ENCODE measurements at regions not wholly inside any gene's neighbourhood (a gene's known extent, or its start where the extent isn't known, plus 50 kb on each side); places are given as distances from the start of the nearest gene placed in this dataset.

DNA sequence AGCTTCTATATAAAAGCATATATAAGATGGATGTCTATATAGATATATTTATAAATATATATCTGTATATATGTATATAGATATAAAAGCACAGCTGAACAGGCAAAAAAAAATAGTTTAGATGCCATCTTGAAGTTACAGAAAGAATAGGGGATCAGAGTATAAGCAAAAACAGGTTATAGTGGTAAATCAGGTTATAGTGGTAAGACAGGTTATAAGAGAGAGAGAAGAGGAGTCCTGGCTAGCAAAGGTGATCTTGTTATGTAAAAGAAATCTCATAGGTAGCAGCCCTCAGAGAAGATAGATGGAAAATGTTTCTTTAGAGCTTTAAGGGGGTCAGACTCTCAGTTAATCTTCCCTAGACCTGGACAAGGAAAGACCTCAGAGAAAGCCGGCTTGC is 1263.1 kb downstream of the PCDH7 start:
- Histone ChIP-seq H3K27me3 (ENCODE audit: low read depth, low read length) (no peaks in the 10 kb centered on the region), H3K36me3 (ENCODE audit: control insufficient read depth in 1 of 2, insufficient read depth in 2 of 2, low read length in 2 of 2) (no peaks in the 10 kb centered on the region)

DNA sequence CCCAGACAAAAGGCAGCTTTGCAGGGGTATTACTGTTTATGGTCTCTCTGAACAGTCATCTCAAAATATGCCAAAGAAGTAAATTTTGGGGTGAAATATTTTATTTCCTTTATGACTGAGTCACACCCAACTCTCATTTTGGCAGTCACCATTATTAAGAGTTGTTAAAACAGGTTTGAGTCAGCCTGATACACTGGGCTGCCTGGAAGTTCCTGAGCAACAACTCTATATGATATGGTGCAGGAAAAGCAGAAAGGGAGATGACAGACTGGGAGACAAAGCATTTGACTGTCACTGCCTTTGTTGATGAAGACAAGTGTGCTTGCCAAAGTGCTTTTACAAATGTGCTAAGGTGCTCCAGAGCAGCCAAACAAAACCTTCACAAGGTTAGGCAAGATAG is 1263.5 kb downstream of the PCDH7 start:
- Histone ChIP-seq H3K4me3 (ENCODE audit: low read depth in 1 of 2, low read length in 2 of 2) (no peak overlapping the region), H3K27me3 (ENCODE audit: low read depth, low read length) (no peaks in the 10 kb centered on the region), H3K9me3 (ENCODE audit: control insufficient read depth in 1 of 2, low read length in 2 of 2) (peaks cover 0 to 2% of the 10 kb centered on the region in 2 donors), H3K36me3 (ENCODE audit: control insufficient read depth in 1 of 2, insufficient read depth in 2 of 2, low read length in 2 of 2) (no peaks in the 10 kb centered on the region), H3K27ac (ENCODE audit: low read length) (no peak overlapping the region), H3K4me1 (ENCODE audit: control insufficient read depth in 1 of 2, insufficient read depth in 2 of 2, low read length in 2 of 2) (no peaks in the 10 kb centered on the region)

More for the DNA sequence above, 1263.1 kb downstream of the PCDH7 start:
- Histone ChIP-seq H3K4me3 (ENCODE audit: low read depth in 1 of 2, low read length in 2 of 2) (no peak overlapping the region), H3K27ac (ENCODE audit: low read length) (no peak overlapping the region), H3K9me3 (ENCODE audit: control insufficient read depth in 1 of 2, low read length in 2 of 2) (peaks cover 0 to 3% of the 10 kb centered on the region in 2 donors), H3K4me1 (ENCODE audit: control insufficient read depth in 1 of 2, insufficient read depth in 2 of 2, low read length in 2 of 2) (no peaks in the 10 kb centered on the region)

DNA sequence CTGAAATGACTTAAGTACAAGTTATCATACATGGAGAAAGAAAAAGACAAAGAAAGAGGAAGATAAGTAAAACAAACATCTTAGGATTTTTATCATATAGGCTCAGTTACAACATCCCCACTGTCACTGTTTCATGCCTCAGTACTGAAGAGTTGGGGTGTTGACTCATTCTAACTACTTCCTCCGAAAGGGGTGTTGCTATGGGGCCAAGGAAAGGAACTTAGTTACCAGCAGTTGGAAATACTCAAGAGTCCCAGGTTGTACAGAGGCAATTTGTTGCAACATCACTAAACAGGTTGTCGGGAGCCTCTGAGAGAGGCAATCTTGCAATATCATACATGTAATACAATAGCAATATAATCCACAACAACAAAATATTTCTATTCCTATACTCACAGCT is 1264.7 kb downstream of the PCDH7 start:
- Histone ChIP-seq H3K4me3 (ENCODE audit: low read depth in 1 of 2, low read length in 2 of 2) (no peak overlapping the region), H3K27me3 (ENCODE audit: low read depth, low read length) (no peaks in the 10 kb centered on the region), H3K36me3 (ENCODE audit: control insufficient read depth in 1 of 2, insufficient read depth in 2 of 2, low read length in 2 of 2) (no peaks in the 10 kb centered on the region), H3K27ac (ENCODE audit: low read length) (no peak overlapping the region), H3K9me3 (ENCODE audit: control insufficient read depth in 1 of 2, low read length in 2 of 2) (no peaks in the 10 kb centered on the region), H3K4me1 (ENCODE audit: control insufficient read depth in 1 of 2, insufficient read depth in 2 of 2, low read length in 2 of 2) (no peaks in the 10 kb centered on the region)

DNA sequence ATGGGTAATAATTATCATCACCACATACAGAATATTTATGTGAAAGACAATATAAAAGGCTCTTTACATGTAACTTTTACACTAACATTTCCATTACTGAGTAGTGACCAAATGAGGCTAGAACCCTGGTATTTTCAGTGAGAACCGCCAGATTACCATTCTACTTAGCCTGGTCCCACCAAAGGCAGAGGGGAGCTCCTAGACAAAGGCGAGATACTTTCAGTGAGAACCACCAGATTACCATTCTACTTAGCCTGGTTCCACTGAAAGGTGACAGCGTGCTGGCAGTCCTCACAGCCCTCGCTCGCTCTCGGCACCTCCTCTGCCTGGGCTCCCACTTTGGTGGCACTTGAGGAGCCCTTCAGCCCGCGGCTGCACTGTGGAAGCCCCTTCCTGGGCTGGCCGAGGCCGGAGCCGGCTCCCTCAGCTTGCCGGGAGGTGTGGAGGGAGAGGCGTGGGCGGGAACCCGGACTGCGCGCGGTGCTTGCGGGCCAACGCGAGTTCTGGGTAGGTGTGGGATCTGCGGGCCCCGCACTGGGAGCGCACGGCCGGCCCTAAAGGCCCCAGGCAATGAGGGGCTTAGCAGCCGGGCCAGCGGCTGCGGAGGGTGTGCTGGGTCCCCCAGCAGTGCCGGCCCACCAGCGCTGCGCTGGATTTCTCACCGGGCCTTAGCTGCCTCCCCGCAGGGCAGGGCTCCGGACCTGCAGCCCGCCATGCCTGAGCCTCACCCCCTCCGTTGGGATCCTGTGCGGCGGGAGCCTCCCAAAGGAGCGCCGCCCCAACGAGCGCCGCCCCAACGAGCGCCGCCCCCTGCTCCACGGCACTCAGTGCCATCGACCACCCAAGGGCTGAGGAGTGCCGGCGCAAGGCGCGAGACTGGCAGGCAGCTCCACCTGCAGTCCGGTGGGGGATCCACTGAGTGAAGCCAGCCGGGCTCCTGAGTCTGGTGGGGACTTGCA is 1276.1 kb downstream of the PCDH7 start:
- no peaks in the 10 kb centered on the region for H3K36me3 ChIP-seq (ENCODE audit: control insufficient read depth in 1 of 2, insufficient read depth in 2 of 2, low read length in 2 of 2)
- no peaks in the 10 kb centered on the region for H3K27me3 ChIP-seq (ENCODE audit: low read depth, low read length)
- no peak overlapping the region for H3K27ac ChIP-seq (ENCODE audit: low read length)
- H3K4me3 ChIP-seq (ENCODE audit: low read depth in 1 of 2, low read length in 2 of 2), result no peak overlapping the region
- no peaks in the 10 kb centered on the region for H3K4me1 ChIP-seq (ENCODE audit: control insufficient read depth in 1 of 2, insufficient read depth in 2 of 2, low read length in 2 of 2)
- H3K9me3 ChIP-seq (ENCODE audit: control insufficient read depth in 1 of 2, low read length in 2 of 2), result no peaks in the 10 kb centered on the region

DNA sequence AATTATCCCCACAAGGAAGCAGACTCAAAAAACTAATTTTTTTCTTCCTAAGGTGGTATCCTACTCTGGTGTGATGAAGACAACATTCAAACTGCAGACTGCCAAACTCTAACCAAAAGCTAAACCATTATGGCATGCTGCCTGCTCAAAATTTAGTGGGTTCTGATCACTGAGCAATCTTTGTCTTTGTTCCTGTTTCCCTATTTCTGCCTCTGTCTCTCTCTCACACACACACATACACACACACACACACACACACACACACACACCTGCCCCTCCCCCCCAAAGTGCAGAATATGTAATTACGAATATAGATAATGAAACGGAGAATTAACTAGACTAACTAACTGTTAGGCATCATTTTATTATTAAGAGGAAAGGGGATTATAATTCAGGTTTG is 1278.6 kb downstream of the PCDH7 start:
- Histone ChIP-seq H3K36me3 (ENCODE audit: control insufficient read depth in 1 of 2, insufficient read depth in 2 of 2, low read length in 2 of 2) (no peaks in the 10 kb centered on the region), H3K27ac (ENCODE audit: low read length) (no peak overlapping the region)

DNA sequence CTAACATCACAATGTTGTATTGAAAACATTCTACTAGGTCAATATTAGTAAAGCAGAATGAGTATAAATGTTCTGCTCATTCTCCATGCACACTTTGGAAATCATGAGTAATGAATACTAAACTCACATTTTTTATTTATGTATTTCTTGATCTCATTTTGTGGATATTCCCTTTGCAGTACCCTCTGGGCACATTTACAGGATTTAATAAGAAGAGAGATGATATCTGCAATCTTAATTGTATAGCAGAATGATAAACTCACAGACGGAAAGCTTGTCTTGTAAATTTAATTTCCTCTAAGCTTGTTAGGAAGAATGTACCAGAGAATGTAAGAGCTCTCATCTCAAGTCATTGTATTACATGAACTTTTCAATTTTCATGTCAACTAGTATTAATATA is 1279.7 kb downstream of the PCDH7 start:
- Histone ChIP-seq H3K4me3 (ENCODE audit: low read depth in 1 of 2, low read length in 2 of 2) (no peak overlapping the region), H3K27ac (ENCODE audit: low read length) (no peak overlapping the region), H3K27me3 (ENCODE audit: low read depth, low read length) (no peaks in the 10 kb centered on the region), H3K4me1 (ENCODE audit: control insufficient read depth in 1 of 2, insufficient read depth in 2 of 2, low read length in 2 of 2) (no peaks in the 10 kb centered on the region), H3K36me3 (ENCODE audit: control insufficient read depth in 1 of 2, insufficient read depth in 2 of 2, low read length in 2 of 2) (no peaks in the 10 kb centered on the region), H3K9me3 (ENCODE audit: control insufficient read depth in 1 of 2, low read length in 2 of 2) (no peaks in the 10 kb centered on the region)

More for the DNA sequence above, 1278.6 kb downstream of the PCDH7 start:
- Histone ChIP-seq H3K4me3 (ENCODE audit: low read depth in 1 of 2, low read length in 2 of 2) (no peak overlapping the region), H3K27me3 (ENCODE audit: low read depth, low read length) (no peaks in the 10 kb centered on the region), H3K9me3 (ENCODE audit: control insufficient read depth in 1 of 2, low read length in 2 of 2) (no peaks in the 10 kb centered on the region), H3K4me1 (ENCODE audit: control insufficient read depth in 1 of 2, insufficient read depth in 2 of 2, low read length in 2 of 2) (no peaks in the 10 kb centered on the region)

DNA sequence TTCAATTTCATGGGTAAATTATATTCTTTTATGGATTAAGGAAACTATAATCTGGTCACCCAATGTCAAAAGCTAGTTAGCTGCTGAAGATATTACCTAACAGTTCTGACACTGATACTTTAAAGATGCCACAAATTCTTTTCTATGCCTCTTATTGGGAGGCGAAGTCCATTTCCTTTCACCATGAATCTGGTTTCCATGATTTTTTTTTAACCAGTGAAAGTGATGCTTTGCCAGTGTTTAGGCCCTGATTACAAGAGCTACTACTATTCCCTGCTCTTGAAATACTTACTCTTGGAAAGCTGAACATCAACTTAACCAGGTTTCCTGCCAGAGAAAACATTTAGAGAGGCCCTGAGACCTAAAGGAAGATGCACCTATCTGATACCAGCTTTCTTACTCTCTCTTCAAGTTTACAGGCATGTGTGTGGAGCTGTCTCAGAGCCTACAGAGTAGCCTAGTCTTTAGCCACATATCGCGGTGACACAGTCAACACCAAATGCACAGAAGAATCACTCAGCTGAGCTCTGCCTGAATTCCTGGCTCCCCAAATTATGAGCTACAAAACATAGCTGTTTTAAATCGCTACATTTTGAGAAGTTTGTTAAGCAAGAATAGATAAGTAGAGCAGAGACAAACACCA is 1280.8 kb downstream of the PCDH7 start:
- Histone ChIP-seq H3K4me3 (ENCODE audit: low read depth in 1 of 2, low read length in 2 of 2) (no peak overlapping the region), H3K27me3 (ENCODE audit: low read depth, low read length) (no peaks in the 10 kb centered on the region), H3K9me3 (ENCODE audit: control insufficient read depth in 1 of 2, low read length in 2 of 2) (no peaks in the 10 kb centered on the region), H3K4me1 (ENCODE audit: control insufficient read depth in 1 of 2, insufficient read depth in 2 of 2, low read length in 2 of 2) (no peaks in the 10 kb centered on the region), H3K27ac (ENCODE audit: low read length) (no peak overlapping the region), H3K36me3 (ENCODE audit: control insufficient read depth in 1 of 2, insufficient read depth in 2 of 2, low read length in 2 of 2) (no peaks in the 10 kb centered on the region)

DNA sequence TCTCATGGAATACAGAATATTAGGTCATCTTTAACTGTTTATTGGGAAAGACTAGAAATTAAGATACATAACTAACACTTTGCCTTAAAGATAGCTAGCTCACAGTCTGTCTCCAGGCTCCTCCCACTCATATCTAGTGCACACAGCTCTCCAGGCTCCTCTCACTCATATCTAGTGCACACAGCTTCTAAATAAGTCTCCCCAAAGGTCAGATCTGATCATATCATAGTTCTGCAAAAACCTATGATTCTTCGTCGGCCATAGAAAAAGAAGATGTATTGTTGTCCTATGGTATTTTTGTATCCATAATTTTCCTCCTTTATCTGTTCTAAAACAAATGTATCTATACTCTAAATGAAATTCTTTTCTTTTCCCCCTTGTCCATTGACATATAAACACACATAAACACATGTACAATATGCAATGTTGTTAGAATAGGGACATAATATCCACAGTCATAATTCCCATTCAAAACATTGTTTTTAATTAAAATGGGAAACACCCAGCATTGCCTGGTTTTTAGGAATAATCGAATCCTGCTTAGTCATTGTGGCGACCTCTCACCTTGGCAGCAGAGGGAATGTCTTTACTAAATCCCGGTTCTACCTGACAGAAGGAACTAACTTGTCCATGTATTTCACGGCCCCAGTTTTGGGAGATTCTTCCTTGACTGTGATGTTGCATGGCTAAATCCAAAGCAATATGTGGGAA is 1282.0 kb downstream of the PCDH7 start:
- H3K27me3 ChIP-seq (ENCODE audit: low read depth, low read length), result no peaks in the 10 kb centered on the region
- H3K4me3 ChIP-seq (ENCODE audit: low read depth in 1 of 2, low read length in 2 of 2), result no peak overlapping the region
- no peaks in the 10 kb centered on the region for H3K9me3 ChIP-seq (ENCODE audit: control insufficient read depth in 1 of 2, low read length in 2 of 2)
- H3K27ac ChIP-seq (ENCODE audit: low read length), result no peak overlapping the region
- no peaks in the 10 kb centered on the region for H3K36me3 ChIP-seq (ENCODE audit: control insufficient read depth in 1 of 2, insufficient read depth in 2 of 2, low read length in 2 of 2)
- H3K4me1 ChIP-seq (ENCODE audit: control insufficient read depth in 1 of 2, insufficient read depth in 2 of 2, low read length in 2 of 2), result no peaks in the 10 kb centered on the region

DNA sequence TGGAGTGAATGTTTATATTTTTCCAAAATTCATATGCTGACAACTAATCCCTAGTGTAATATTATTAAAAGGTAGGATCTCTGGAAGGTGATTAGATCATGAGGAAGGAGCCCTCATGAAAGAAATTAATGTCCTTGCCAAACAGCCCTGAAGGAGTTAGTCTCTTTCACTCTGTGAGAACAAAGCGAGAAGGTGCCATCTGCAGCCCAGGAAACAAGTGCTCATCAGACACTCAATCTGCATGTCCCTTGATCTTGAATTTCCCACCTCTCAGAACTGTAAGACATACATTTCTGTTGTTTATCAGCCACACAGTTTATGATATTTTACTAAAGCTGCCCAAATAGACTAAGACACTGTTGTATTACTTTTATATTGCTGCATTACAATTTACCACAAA is 1283.4 kb downstream of the PCDH7 start:
- no peak overlapping the region for H3K27ac ChIP-seq (ENCODE audit: low read length)
- H3K27me3 ChIP-seq (ENCODE audit: low read depth, low read length), result no peaks in the 10 kb centered on the region
- H3K36me3 ChIP-seq (ENCODE audit: control insufficient read depth in 1 of 2, insufficient read depth in 2 of 2, low read length in 2 of 2), result no peaks in the 10 kb centered on the region
- H3K9me3 ChIP-seq (ENCODE audit: control insufficient read depth in 1 of 2, low read length in 2 of 2), result no peaks in the 10 kb centered on the region
- no peak overlapping the region for H3K4me3 ChIP-seq (ENCODE audit: low read depth in 1 of 2, low read length in 2 of 2)
- no peaks in the 10 kb centered on the region for H3K4me1 ChIP-seq (ENCODE audit: control insufficient read depth in 1 of 2, insufficient read depth in 2 of 2, low read length in 2 of 2)

DNA sequence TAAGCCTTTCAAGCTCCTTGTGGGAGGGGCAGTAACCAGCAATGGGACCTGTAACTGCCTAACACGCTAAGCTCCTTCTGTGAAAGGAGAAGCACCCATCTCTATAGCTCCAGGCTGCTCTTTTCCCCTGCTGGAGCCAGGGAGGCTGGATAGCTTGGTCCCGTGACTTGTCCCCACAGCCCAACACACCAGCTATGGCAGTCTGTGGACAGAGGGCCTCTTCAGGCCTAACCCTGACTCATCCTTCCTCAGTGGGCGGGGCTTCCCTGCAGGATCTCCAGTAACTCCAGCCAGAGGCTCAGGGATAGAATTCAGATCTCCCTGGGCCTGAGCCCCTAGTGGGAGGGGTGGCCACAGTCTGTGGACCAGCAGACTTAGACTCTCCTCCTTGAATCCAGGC is 1290.1 kb downstream of the PCDH7 start:
- Histone ChIP-seq H3K4me1 (ENCODE audit: control insufficient read depth in 1 of 2, insufficient read depth in 2 of 2, low read length in 2 of 2) (no peaks in the 10 kb centered on the region), H3K9me3 (ENCODE audit: control insufficient read depth in 1 of 2, low read length in 2 of 2) (no peaks in the 10 kb centered on the region), H3K27ac (ENCODE audit: low read length) (no peak overlapping the region), H3K27me3 (ENCODE audit: low read depth, low read length) (no peaks in the 10 kb centered on the region), H3K36me3 (ENCODE audit: control insufficient read depth in 1 of 2, insufficient read depth in 2 of 2, low read length in 2 of 2) (no peaks in the 10 kb centered on the region), H3K4me3 (ENCODE audit: low read depth in 1 of 2, low read length in 2 of 2) (no peak overlapping the region)

DNA sequence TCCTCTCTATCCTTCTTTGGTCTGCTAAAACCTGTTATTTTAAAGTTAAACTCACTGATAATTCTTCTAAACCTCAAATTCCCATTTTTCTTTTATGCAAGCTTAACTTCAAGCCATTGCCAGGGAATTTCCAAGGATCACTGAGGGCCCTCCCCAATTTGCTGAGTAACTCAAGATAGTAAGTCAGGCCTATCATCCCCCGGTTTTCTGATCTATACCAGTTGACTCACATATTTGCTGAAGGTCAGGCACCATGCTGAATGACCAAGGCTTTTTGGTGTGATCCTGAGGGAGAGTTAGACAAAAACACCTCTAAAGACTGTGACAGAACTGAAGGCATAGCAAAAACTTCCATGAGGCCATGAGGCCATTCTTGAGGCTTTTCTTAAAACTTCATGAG is 1301.9 kb downstream of the PCDH7 start:
- no peaks in the 10 kb centered on the region for H3K36me3 ChIP-seq (ENCODE audit: control insufficient read depth in 1 of 2, insufficient read depth in 2 of 2, low read length in 2 of 2)
- H3K27me3 ChIP-seq (ENCODE audit: low read depth, low read length), result no peaks in the 10 kb centered on the region
- H3K9me3 ChIP-seq (ENCODE audit: control insufficient read depth in 1 of 2, low read length in 2 of 2), result no peaks in the 10 kb centered on the region
- no peak overlapping the region for H3K27ac ChIP-seq (ENCODE audit: low read length)
- no peaks in the 10 kb centered on the region for H3K4me1 ChIP-seq (ENCODE audit: control insufficient read depth in 1 of 2, insufficient read depth in 2 of 2, low read length in 2 of 2)
- H3K4me3 ChIP-seq (ENCODE audit: low read depth in 1 of 2, low read length in 2 of 2), result no peak overlapping the region
